ENCODE measurements at regions not wholly inside any gene's neighbourhood (a gene's known extent, or its start where the extent isn't known, plus 50 kb on each side); places are given as distances from the start of the nearest gene placed in this dataset.

- CTCF ChIA-PET: no interaction called here
Measured at GRCh38 chr5:115396081-115396480, 99.6 kb upstream of the CCDC112 start.

More at GRCh38 chr5:115396081-115396480, 99.6 kb upstream of the CCDC112 start:
- no peak overlapping the region for H3K4me2 ChIP-seq (ENCODE audit: control insufficient read depth, insufficient read depth)
- SMC1A ChIA-PET (ENCODE audit: uncharacterized antibody, unreplicated experiment): interaction anchor here (1.1 kb wide), 1 partner anchor 10 kb away, joined by 3 read pairs; no protein-coding TSS in a partner anchor
- no peaks in the 10 kb centered on the region for H4K20me1 ChIP-seq (ENCODE audit: control insufficient read depth, insufficient read depth)
- POLR2A ChIA-PET: no interaction called here
- ATAC-seq (no peak), DNase-seq (ENCODE audit: low read depth, low spot score) (no peak), FAIRE-seq (no peak)
- H3K4me3 ChIP-seq: no peak overlapping the region
- RAD21 ChIA-PET (ENCODE audit: unreplicated experiment): no interaction called here
- no peak overlapping the region for H3K9ac ChIP-seq (ENCODE audit: control insufficient read depth, insufficient read depth, low read length)
- no peak overlapping the region for H2AFZ ChIP-seq (ENCODE audit: control insufficient read depth, low read depth, low read length)
- H3K27ac ChIP-seq (ENCODE audit: control insufficient read depth, insufficient read depth): no peak overlapping the region
- no peaks in the 10 kb centered on the region for H3K36me3 ChIP-seq (ENCODE audit: control insufficient read depth in 2 of 2, insufficient read depth in 2 of 2, low read length in 1 of 2)
- H3K27me3 ChIP-seq (replicated peaks in 1 of 2; ENCODE audit: control insufficient read depth in 2 of 2, insufficient read depth in 2 of 2, low read length in 1 of 2): no peaks in the 10 kb centered on the region
- in situ Hi-C loops (cut with MboI): no loop called here
- H3K4me1 ChIP-seq (ENCODE audit: control insufficient read depth, insufficient read depth, low read length): no peaks in the 10 kb centered on the region
- no peaks in the 10 kb centered on the region for H3K79me2 ChIP-seq (ENCODE audit: control insufficient read depth, insufficient read depth, low read length)
- H3K9me3 ChIP-seq (replicated peaks; ENCODE audit: control insufficient read depth, insufficient read depth, low read length): no peaks in the 10 kb centered on the region; the same call in 2 of the 3 replicates
- TF ChIP-seq TCF7 (IDR thresholded peaks at IDR 0.05; ENCODE audit: borderline replicate concordance) (no peak), CUX1 (IDR thresholded peaks at IDR 0.05; ENCODE audit: insufficient replicate concordance, low read depth, low read length) (no peak), NR2C1 (IDR thresholded peaks at IDR 0.05) (no peak), RELB (IDR thresholded peaks at IDR 0.05; ENCODE audit: low read depth) (no peak), E2F8 (IDR thresholded peaks at IDR 0.05; ENCODE audit: low read depth, partially characterized antibody) (no peak), NR2F1 (conservative IDR thresholded peaks at IDR 0.05) (no peak)
- WGBS (ENCODE audit: insufficient coverage, insufficient replicate concordance, low lambda C conversion rate, missing lambda C conversion rate): 48% methylated on average over 2 of the region's 2 CpGs
- intact Hi-C loops (cut with micrococcal nuclease; ENCODE audit: unreplicated experiment): no loop called here
- no TSS peak for BruUV-seq (replicated peaks)

Data from GM12878 (cell line).